NCI-H82 treated with DMSO at 0.1 percent for 48 hours (cell line): ENCODE measurements at regions not wholly inside any gene's neighbourhood (a gene's known extent, or its start where the extent isn't known, plus 50 kb on each side); places are given as distances from the start of the nearest gene placed in this dataset.

Source experiments
- DNase-seq: peaks from one replicate; lab custom pipeline; 2025; ENCODE audit not compliant: unreplicated experiment; lab: John Stamatoyannopoulos, UW

- peak; percentile 75 for DNase-seq
Observed at GRCh38 chr3:148128136-148128535, 569.6 kb upstream of the AGTR1 start.

DNA sequence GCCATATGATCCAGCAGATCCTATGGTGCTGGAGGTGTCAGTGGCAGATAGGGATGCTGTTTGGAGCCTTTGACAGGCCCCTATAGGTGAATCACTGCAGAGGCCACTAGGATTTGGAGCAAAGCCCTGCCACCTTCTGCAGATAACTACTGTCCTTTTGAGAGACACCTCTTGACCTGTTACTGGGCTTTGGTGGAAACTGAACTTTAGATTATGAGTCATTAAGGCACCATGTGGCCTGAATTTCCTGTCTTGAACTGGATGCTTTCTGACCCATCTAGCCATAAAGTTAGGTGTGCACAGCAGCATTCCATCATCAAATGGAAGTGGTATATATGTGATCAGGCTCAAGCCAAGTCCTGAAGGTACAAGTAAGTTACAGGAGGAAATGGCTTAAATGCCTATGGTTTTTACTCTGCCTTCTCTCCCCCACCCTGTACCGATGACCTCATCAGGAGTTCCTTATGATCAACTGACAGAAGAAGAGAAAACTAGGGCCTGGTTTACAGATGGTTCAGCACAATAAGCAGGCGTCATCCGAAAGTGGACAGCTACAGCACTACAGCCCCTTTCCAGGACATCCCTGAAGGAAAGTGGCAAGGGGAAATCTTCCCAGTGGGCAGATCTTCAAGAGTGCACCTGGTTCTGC lies 565.6 kb upstream of the AGTR1 start:
- DNase-seq, result no peak

DNA sequence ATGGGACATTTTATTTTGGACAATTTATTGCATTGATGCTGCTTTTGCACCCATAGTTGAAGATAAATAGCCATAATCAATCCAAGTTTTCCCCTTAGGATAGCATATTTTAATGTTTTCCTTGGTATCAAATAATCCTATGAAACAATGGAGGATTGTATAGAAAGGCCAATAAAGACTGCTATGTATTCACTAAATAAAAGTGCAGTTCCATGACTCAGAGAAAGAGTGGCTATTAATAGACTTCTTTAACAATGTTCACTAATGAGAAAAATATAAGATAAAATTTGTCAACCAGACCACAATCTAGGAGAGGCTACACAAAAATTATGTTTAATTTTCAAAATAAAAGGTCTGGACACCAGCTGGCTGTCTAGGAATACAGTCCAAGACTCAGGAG lies 560.9 kb upstream of the AGTR1 start:
- no peak for DNase-seq

DNA sequence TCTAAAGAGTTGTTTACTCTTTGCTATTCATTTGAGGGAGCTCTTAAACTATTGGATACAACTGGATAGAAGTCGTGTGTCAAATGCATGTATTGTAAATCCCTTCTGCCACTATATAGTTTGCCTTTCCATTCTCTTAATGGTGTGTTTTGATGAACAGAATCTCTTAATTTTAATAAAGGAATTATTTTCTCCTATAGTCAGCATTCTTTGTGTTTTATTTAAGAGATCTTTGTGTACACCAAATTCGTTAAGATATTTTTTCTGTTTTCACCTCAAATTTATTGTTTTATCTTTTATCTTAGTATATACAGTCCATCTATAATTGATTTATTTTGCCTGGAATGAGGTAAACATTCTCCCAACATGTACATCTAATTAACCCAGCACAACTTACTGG lies 551.5 kb upstream of the AGTR1 start:
- DNase-seq, result no peak

DNA sequence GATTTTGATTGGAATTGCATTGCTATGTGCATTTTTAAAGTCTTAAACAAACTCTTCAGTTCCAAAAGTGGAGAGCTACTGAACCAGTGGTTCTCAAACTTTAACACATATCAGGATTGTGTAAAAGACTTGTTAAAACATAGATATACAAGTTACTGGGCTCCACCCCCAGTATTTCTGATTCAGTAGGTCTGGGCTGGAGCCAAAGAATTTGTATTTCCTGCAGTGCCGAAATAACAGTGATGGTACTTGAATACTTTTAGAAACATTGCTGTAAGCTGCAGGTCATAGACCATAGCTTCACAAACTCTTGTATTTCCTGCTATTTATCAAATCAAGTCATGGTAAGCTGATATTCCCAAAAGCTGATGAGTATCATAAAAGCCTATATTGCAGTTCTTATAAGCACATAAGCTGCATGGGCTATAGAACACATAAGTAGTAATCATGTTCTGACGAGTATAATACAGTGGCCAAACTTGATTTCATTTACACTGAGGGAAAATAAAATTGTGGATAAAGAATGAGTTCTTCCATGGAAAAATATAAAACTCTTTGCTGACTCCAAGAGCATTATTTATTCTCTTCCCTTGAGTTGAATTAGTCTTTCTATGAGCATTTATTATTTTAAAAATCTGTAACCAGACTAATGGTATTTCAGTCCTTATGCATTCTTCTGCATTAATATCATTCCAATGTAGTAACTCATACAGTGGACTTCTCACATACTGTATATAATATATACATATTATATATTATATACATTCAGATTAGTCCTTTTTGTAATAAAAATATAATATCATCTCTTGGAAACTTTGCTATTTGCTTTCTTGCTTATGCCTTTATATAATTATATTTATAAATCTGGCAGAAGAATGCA lies 550.5 kb upstream of the AGTR1 start:
- DNase-seq, result no peak

GRCh38 chr3:148147903-148148302 lies 549.8 kb upstream of the AGTR1 start:
- DNase-seq, result no peak

DNA sequence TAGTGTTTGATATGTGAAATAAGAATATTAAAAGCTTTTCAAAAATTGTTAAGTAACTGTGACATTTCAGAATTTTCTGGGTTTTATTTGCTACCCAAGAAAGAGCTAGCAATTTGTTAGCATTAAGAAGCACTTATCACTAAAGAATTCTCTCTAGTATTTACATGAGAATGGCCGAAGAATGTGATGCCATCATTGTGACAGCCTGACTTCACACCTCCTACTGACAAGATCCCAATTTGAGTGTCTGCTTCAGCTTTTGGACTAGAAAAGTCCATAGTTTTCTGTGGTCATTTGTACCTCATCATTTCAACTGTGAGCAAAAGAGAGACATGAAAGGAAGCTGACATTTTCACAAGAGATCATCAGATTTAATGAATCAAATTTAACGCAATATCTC lies 548.1 kb upstream of the AGTR1 start:
- no peak for DNase-seq

GRCh38 chr3:148150141-148150540 lies 547.6 kb upstream of the AGTR1 start:
- DNase-seq, result no peak

GRCh38 chr3:148158210-148158609 lies 539.5 kb upstream of the AGTR1 start:
- DNase-seq, result no peak

GRCh38 chr3:148162132-148162531 lies 535.6 kb upstream of the AGTR1 start:
- DNase-seq, result no peak

DNA sequence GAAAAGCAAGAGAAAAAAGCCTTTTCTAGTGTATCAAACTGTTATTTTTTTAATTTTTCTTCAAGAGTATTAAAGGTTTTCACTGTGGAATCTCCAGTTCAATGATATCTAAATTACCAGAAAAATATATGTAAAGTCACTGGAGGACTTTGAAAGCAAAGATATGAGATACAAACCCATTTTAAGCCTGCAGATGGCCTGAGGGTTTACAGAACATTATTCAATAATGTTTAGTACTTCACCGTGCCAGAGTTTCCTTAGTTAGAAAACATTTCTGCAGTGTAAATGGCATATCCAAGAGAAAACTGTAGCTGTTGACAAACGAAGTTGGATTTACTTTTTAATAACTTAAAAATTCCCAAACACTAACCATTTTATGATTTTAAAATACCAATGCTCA lies 529.4 kb upstream of the AGTR1 start:
- DNase-seq, result no peak

GRCh38 chr3:148173851-148174250 lies 523.9 kb upstream of the AGTR1 start:
- DNase-seq, result no peak

DNA sequence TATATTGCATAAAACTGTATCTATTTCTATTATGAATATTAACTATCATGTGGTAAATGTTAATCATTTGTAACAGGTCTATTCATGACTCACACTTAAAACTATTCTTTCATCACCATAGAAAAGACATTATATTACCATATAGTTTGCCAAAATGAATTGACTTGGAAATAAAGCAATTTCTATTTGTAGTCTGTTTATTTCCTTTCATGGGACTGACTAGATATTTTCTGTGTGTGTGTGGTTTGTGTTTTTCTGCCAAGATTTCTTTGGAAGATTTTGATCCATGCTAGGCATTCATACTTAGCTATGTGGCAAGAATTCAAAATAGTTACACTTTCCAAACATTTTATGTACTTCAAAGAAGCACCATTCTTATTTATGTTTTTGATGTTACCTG lies 522.5 kb upstream of the AGTR1 start:
- no peak for DNase-seq

DNA sequence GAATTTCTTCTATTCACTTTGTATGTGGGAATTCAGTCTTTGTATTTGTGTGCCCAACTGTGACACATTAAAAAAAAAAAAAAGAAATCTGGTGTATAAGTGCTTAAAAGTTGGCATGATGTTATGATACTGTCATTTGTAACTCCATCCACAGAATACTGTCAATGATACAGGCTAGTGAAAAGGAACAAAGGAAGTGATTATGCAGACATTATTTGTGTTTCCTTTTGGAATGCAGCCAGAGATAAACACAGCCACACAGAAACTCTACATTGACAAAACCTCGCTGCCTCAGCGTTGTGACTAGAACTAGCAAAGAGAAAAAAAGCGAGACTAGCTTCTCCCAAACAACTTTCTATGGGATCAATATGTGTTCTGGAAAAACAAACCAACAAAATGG lies 519.2 kb upstream of the AGTR1 start:
- DNase-seq, result no peak

- DNase-seq, result no peak
Observed at GRCh38 chr3:148184798-148185197, 512.9 kb upstream of the AGTR1 start.

- no peak for DNase-seq
Observed at GRCh38 chr3:148186881-148187280, 510.8 kb upstream of the AGTR1 start.

DNA sequence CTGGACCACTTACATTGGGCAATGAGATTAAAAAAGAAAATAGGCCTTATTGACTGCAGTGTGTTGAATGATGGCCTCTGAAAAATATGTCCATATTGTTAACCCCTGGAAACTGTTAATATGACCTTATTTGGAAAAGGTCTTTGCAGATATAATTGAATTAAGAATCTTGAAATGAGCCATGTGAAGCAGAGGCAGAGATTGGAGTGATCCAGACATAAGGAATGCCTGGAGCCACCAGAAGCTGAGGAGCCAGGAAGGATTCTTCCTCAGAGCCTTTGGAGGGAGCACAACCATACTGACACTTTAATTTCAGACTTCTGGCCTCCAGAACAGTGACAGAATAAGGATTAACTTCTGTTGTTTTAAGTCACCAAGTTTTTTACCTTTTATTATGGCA lies 510.4 kb upstream of the AGTR1 start:
- no peak for DNase-seq

DNA sequence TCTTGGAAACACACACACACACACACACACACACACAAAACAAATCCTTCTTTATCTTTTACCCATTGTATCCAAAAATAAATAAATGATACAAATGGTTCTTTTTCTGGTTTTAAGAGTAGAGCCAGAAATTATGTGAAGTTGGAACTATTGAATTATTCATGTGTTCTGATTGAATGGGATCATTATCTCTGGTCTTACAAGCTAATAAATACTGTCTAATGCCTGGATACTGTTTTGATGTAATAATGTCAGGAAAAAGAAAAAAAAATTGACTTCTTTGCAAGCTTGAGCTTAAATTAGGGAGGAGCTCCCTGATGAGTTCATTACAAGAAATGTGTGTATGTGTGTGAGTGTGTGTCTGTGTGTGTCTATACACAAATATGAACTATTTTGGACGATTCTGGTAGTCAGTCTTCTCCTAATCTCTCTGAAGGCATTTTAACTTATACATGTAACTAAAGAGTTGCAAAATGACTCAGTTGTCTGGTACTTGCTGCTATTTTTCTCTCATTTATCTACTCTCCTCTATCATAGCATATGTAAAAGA lies 507.2 kb upstream of the AGTR1 start:
- no peak for DNase-seq

- no peak for DNase-seq
Observed at GRCh38 chr3:148191966-148192365, 505.7 kb upstream of the AGTR1 start.

GRCh38 chr3:148197061-148197460 lies 500.6 kb upstream of the AGTR1 start:
- no peak for DNase-seq

DNA sequence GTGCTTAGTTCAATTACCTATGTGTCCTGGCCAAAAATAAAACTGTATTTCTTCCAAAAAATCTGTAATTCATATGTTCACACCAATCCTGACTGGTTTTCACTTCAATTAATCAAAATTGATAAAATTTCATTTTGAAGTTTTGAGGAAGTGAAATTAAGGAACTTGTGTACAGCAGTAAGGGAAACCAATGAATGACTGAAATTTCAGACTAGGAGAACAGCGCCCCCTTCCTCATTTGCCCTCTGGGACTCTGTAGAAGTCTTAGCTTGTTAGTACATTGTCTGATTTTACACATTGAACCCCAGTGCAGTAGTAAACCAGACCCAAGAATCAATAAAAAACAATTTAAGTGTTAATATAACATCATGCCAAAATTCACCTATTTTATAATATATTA lies 495.3 kb upstream of the AGTR1 start:
- DNase-seq, result no peak

- DNase-seq, result no peak
Observed at GRCh38 chr3:148203297-148204010, 494.2 kb upstream of the AGTR1 start.
